Endothelial cell of umbilical vein (primary cell): ENCODE measurements at regions not wholly inside any gene's neighbourhood (a gene's known extent, or its start where the extent isn't known, plus 50 kb on each side); places are given as distances from the start of the nearest gene placed in this dataset.

Experiments used
- BruUV-seq: library from RNA; stranded (reverse); fragments of 400-500 nt; replicated peaks from 2 replicates; lab custom pipeline; 2021; lab: Mats Ljungman, UMichigan
- CTCF ChIA-PET: fragments of 300-600, 350-600 bp; sonication (Branson Sonifier 250); formaldehyde crosslinking; loops from one replicate; lab custom pipeline; 2021; ENCODE audit warnings: antibody characterized with exemption, inconsistent platforms; lab: Charles Lee
- POLR2A ChIA-PET: fragments of 300-600, 350-600 bp; sonication (Branson Sonifier 250); formaldehyde crosslinking; loops from one replicate; lab custom pipeline; 2021; ENCODE audit warnings: antibody characterized with exemption, inconsistent platforms; lab: Charles Lee
- DNase-seq: peaks from one replicate; pipeline ENCODE4 v3.0.0-alpha.2; 2011; ENCODE audit warnings: low read depth, low spot score
- FAIRE-seq: peaks from 2 replicates; lab custom pipeline; 2011; peaks lifted over from hg19 to GRCh38; lab: Jason Lieb, UNC
- H2AFZ ChIP-seq: 2 replicates; pipeline ENCODE4 v1.6.0; 2012; ENCODE audit warnings: low read depth, low read length, control low read depth, inconsistent platforms
- H3K27ac ChIP-seq: 2 replicates; pipeline ENCODE4 v1.5.1; 2011; ENCODE audit warnings: low read depth, mild to moderate bottlenecking, control low read depth, low read length, moderate library complexity; ENCODE audit not compliant: insufficient read depth
- H3K27me3 ChIP-seq, 2 experiments: 2 replicates each; pipeline versions ENCODE4 v1.6.0 to v1.6.1; 2011; ENCODE audit warnings: low read length in 2 of 2, mixed read lengths in 1 of 2; ENCODE audit not compliant: control insufficient read depth in 2 of 2, insufficient read depth in 2 of 2
- H3K36me3 ChIP-seq, 2 experiments: 2 replicates in 1 of 2; 3 replicates in 1 of 2; pipeline ENCODE4 v1.5.1; 2011; ENCODE audit warnings: low read length in 2 of 2, mild to moderate bottlenecking in 1 of 2, moderate library complexity in 1 of 2; ENCODE audit not compliant: control insufficient read depth in 2 of 2, insufficient read depth in 2 of 2; ENCODE audit errors: extremely low read depth in 1 of 2
- H3K4me1 ChIP-seq: 3 replicates; pipeline ENCODE4 v1.5.1; 2011; ENCODE audit warnings: mild to moderate bottlenecking, low read length; ENCODE audit not compliant: control insufficient read depth, insufficient read depth; ENCODE audit errors: extremely low read depth
- H3K4me2 ChIP-seq: 2 replicates; pipeline ENCODE4 v1.6.1; 2011; ENCODE audit warnings: low read length, control low read depth, mixed read lengths; ENCODE audit not compliant: insufficient read depth
- H3K4me3 ChIP-seq, 3 experiments: fragments of 200-600 bp in 1 of 3; sonication (generic), shearing (Covaris generic) in 1 of 3; replicated peaks in 1 of 3; 2 replicates each; pipeline ENCODE4 v1.5.1; 2011 to 2016; ENCODE audit warnings: control low read depth in 3 of 3, low read length in 3 of 3, mild to moderate bottlenecking in 2 of 3, inconsistent platforms in 1 of 3, low read depth in 1 of 3, moderate library complexity in 1 of 3; ENCODE audit not compliant: insufficient read depth in 1 of 3
- H3K79me2 ChIP-seq: 2 replicates; pipeline ENCODE4 v1.6.0; 2012; ENCODE audit warnings: low read length, inconsistent platforms; ENCODE audit not compliant: control insufficient read depth, insufficient read depth
- H3K9ac ChIP-seq: replicated peaks from 2 replicates; pipeline ENCODE3; 2011; ENCODE audit warnings: low read length, control low read depth; ENCODE audit not compliant: insufficient read depth; ENCODE audit errors: extremely low read depth
- H3K9me1 ChIP-seq: replicated peaks from 3 replicates; pipeline ENCODE4 v1.6.0; 2011; ENCODE audit warnings: mild to moderate bottlenecking, low read length; ENCODE audit not compliant: control insufficient read depth, insufficient read depth; ENCODE audit errors: extremely low read depth
- H3K9me3 ChIP-seq: replicated peaks from 2 replicates; pipeline ENCODE4 v1.5.1; 2012; ENCODE audit warnings: low read length, inconsistent platforms; ENCODE audit not compliant: control insufficient read depth, insufficient read depth
- H4K20me1 ChIP-seq: replicated peaks from 2 replicates; pipeline ENCODE3; 2011; ENCODE audit warnings: mild to moderate bottlenecking, low read length; ENCODE audit not compliant: control insufficient read depth, insufficient read depth; ENCODE audit errors: extremely low read depth
- CTCF ChIP-seq, 2 donors: IDR thresholded peaks; 1 replicate in 1 of 2; 2 replicates in 1 of 2; pipeline ENCODE4 v1.5.1; 2011; ENCODE audit warnings: low read length in 2 of 2, mild to moderate bottlenecking in 2 of 2, moderate library complexity in 2 of 2, control low read depth in 1 of 2, inconsistent platforms in 1 of 2, low read depth in 1 of 2; ENCODE audit not compliant: insufficient read depth in 1 of 2; ENCODE audit errors: extremely low read depth in 1 of 2
- EZH2 ChIP-seq: IDR thresholded peaks from 2 replicates; pipeline ENCODE4 v1.6.1; 2012; ENCODE audit warnings: borderline replicate concordance, low read depth, mild to moderate bottlenecking, moderate library complexity, low read length, inconsistent platforms; ENCODE audit not compliant: severe bottlenecking
- GATA2 ChIP-seq: IDR thresholded peaks from 2 replicates; pipeline ENCODE4 v1.7.0; 2011; ENCODE audit warnings: low read depth, mild to moderate bottlenecking, moderate library complexity, mixed read lengths, low read length; ENCODE audit not compliant: insufficient read length, insufficient read depth
- JUN ChIP-seq: IDR thresholded peaks from 2 replicates; pipeline ENCODE4 v1.6.1; 2011; ENCODE audit warnings: borderline replicate concordance, low read depth; ENCODE audit not compliant: insufficient read length, insufficient read depth
- MAX ChIP-seq: IDR thresholded peaks from 2 replicates; pipeline ENCODE4 v1.6.1; 2011; ENCODE audit not compliant: insufficient read depth, insufficient read length
- MYC ChIP-seq: IDR thresholded peaks from one replicate; pipeline ENCODE4 v1.6.1; 2011; ENCODE audit warnings: mild to moderate bottlenecking, low read depth, low read length
- POLR2AphosphoS5 ChIP-seq: IDR thresholded peaks from 2 replicates; pipeline ENCODE4 v1.6.1; 2012; ENCODE audit warnings: low read depth, mild to moderate bottlenecking, control low read depth, low read length, moderate library complexity; ENCODE audit not compliant: insufficient read depth
- dilution Hi-C: fragments of 300-500 bp; cut with MboI; formaldehyde crosslinking; loops from one replicate; pipeline ENCODE4 v1.15.0; 2019; ENCODE audit warnings: low sequenced_read_pairs; ENCODE audit not compliant: extremely low pct_ligation_motif_present
- intact Hi-C: fragments of 100-400 bp; cut with micrococcal nuclease; formaldehyde crosslinking; loops from one replicate; pipeline ENCODE4 v1.10.0; 2022

GRCh38 chr2:173556816-173557215, 202.1 kb downstream of the CDCA7 start:
- H3K9me1 ChIP-seq = no peaks in the 10 kb centered on the region
- H3K9ac ChIP-seq = no peak overlapping the region
- DNase-seq = no peak
- no peaks in the 10 kb centered on the region for H3K36me3 ChIP-seq
- no peak for TF ChIP-seq EZH2
- no peak for FAIRE-seq
- no peaks in the 10 kb centered on the region for H3K79me2 ChIP-seq
- POLR2A ChIA-PET = no interaction called here
- intact Hi-C loops (no loop called here), dilution Hi-C loops (no loop called here)
- H3K4me1 ChIP-seq = no peaks in the 10 kb centered on the region
- no peak overlapping the region for H3K4me2 ChIP-seq
- CTCF ChIA-PET = interaction anchor here (1.3 kb wide), 1 partner anchor 12 kb away, joined by 4 read pairs; no protein-coding TSS in a partner anchor
- H4K20me1 ChIP-seq = no peaks in the 10 kb centered on the region
- no TSS peak for BruUV-seq
- H3K27ac ChIP-seq = no peak overlapping the region
- no peaks in the 10 kb centered on the region for H3K9me3 ChIP-seq
- peaks cover 7 to 25% of the 10 kb centered on the region in 2 experiments for H3K27me3 ChIP-seq
- no peak overlapping the region for H2AFZ ChIP-seq
- H3K4me3 ChIP-seq = no peak overlapping the region

GRCh38 chr2:173557497-173557896, 202.8 kb downstream of the CDCA7 start:
- dilution Hi-C loops = no loop called here
- FAIRE-seq = no peak
- no TSS peak for BruUV-seq
- intact Hi-C loops = no loop called here
- Histone ChIP-seq H3K27me3 (peaks cover 7 to 25% of the 10 kb centered on the region in 2 experiments), H4K20me1 (no peaks in the 10 kb centered on the region), H3K9me1 (no peaks in the 10 kb centered on the region), H3K79me2 (no peaks in the 10 kb centered on the region), H3K9ac (no peak overlapping the region), H3K9me3 (no peaks in the 10 kb centered on the region), H3K4me1 (no peaks in the 10 kb centered on the region), H3K27ac (no peak overlapping the region), H3K4me2 (no peak overlapping the region), H2AFZ (no peak overlapping the region), H3K4me3 (no peak overlapping the region), H3K36me3 (no peaks in the 10 kb centered on the region)
- no peak for DNase-seq
- POLR2A ChIA-PET = no interaction called here
- TF ChIP-seq EZH2 (no peak), JUN (no peak), GATA2 (no peak), MYC (no peak), CTCF (IDR thresholded peaks at IDR 0.05; ENCODE audit: extremely low read depth in 1 of 2, insufficient read depth in 1 of 2, low read depth in 1 of 2, low read length in 2 of 2) (no peak), POLR2AphosphoS5 (no peak), MAX (no peak)
- CTCF ChIA-PET = interaction anchor here (1.0 kb wide), 1 partner anchor 11 kb away, joined by 3 read pairs; no protein-coding TSS in a partner anchor
